GM21390 (cell line): ENCODE measurements at regions not wholly inside any gene's neighbourhood (a gene's known extent, or its start where the extent isn't known, plus 50 kb on each side); places are given as distances from the start of the nearest gene placed in this dataset.

Experiments
- ATAC-seq: cut with Tn5 transposase; IDR thresholded peaks from one replicate; pipeline ENCODE4 v1.9.1; 2021; ENCODE audit not compliant: unreplicated experiment

DNA sequence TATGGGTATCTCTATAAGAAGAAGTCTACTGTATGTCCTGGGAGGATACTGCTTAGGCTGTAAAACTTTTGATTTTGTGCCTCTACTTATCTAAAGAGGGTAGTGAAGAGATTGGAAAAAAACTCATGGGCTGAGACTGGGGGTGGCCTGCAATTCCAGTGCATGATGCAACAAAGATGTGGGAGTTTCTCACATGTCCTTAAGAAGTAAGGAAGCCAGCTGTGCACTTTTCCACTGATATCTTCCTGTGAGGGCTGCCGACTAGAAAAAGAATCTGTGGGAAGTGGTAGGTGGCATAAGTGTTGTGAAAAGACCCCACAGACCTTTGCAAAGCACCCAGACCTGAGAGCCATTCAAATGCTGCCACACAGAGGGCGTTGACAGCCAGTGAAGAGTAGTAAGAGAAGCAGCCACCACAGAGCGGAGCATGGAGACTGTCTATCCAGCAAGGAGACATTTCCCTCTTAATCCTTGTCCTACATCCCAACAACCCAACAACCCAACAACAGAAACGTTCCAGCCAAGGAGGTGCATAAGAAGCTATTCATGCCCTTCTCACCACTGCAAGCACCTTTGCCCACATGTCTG, 65.1 kb downstream of the PFDN4 start:
- no peak for ATAC-seq

- ATAC-seq, result no peak
Measured at GRCh38 chr20:54275359-54276111, 67.6 kb downstream of the PFDN4 start.

- no peak for ATAC-seq
Measured at GRCh38 chr20:54276577-54277169, 68.8 kb downstream of the PFDN4 start.

GRCh38 chr20:54278262-54278661, 70.4 kb downstream of the PFDN4 start:
- ATAC-seq, result no peak

DNA sequence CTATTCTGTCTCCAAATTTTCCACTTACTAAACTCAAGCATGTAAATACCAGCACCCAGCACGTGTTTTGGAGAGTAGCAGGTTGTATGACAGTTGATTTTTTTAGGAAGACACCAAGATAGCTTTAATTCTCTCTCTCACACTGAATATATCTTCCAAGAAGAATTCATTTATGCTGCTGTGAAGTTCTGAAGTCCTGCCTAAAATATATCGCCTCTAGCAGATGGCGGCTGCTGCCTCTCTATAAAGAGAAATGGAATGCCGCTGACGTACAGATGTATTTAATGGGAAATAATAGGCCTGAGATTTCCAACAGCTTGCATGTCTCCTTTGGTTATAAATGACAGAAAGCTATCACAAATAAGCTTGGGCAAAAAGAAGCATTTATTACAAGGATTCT, 74.7 kb downstream of the PFDN4 start:
- no peak for ATAC-seq

DNA sequence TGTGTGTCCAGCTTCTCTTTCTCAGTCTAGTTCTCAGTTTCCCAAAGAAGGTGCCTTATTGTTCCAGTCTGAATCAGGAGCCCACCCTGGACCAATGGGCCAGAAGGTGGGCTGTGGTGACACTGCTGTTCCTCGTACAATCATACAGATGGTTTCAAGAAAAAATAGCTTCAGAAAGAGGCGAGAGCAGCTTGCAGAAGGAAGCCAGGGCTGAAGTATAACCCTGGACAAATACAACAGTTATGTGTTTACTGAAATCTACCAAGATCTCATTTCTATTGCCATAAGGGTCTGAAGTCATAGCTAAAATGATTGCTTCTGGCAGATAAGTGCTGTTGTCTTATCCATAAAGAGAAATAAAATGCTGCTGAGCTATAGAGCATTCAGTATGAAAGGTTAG, 75.4 kb downstream of the PFDN4 start:
- no peak for ATAC-seq

DNA sequence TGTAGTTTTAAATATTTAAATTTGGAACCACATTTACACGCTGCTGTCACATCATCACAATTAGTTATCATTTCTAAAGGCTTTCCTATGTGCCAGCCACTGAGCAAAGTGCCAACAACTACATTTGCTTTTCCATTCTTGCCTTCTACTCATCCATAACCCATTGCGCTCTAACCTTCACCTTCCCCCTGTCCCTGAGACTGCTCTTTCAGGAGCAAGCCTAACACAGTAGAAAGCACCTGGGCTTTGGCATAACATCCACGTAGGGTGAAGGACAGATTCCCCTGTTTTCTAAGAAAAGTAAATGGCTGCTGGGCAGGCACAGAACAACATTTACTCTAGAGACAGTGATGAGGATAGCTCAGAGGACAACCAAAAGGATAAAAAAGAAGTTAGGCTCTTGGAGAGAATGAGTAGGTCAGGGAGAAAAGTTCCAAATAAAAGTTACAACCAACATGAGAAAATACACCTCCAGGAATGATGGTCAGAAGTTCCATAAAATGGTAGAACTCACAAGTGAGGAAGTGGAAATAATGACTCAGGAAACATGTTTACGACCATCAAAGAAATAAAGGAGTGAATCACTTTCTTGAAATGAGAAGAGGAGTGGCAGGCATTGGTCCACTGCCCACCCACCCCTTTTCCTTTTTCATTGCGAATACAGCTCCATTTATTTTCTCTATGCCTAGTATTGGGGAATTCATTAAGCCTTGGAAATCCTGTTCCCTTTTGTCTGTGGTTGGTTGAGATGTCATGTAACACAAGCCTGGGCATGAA, 77.2 kb downstream of the PFDN4 start:
- no peak for ATAC-seq

- ATAC-seq, result no peak
Measured at GRCh38 chr20:54290636-54291035, 82.7 kb downstream of the PFDN4 start.

- ATAC-seq, result no peak
Measured at GRCh38 chr20:54291339-54292010, 83.6 kb downstream of the PFDN4 start.

DNA sequence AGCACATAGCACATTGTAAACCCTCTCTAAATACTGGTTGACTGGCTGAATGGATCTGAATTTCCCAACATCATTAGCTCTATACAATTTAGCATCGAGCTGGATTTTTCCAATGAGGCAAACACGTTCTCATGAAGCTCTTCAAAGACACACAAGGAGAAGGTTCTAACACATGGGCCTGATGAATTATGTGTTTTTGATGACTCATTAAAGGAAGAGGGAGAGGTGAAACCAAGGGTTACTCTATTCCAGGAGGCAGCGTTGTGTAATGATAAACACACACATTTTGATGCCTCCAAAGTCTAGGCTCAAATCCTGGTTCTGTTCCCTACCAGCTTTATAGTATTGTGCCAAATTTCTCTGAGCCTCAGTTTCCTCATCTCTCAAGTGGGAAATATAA, 84.3 kb downstream of the PFDN4 start:
- no peak for ATAC-seq

DNA sequence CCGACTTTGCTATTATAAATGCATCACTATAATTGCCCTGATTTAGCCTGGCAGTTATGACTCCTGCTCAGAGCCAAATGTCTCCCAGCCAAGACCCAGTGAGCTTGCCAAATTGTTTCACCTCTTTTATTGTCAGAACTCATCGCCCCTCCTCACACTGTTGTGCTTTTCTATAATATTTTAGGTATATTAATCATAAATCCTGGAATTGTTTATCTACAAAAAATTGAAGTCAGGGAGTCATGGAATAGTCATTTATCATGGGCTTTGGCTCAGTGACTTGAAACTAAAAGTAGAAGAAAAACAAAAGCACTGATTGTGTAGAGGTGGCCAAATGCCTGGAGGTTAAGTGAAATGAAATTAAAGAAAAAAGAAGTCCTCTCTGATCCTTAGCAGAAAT, 85.6 kb downstream of the PFDN4 start:
- no peak for ATAC-seq

- ATAC-seq, result no peak
Measured at GRCh38 chr20:54294094-54294493, 86.2 kb downstream of the PFDN4 start.

DNA sequence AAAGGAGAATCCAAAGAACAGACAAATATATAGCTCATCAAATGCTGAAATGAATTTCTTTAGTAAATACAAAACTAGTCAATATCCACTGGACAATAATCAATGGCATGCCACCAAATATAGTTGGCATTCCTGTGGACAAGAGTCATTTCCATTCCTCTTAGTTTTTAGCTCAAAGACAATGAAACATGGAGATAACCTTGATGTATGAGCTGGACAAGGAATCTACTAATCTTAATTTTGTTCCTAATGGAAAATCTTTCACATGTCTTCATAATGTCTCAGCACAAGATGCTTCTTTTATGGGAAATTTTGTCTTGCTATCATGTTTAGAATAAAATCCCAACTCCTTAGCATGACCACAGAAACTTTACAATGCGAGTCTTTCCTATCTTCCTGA, 87.8 kb downstream of the PFDN4 start:
- ATAC-seq, result no peak

GRCh38 chr20:54305421-54305820, 97.5 kb downstream of the PFDN4 start:
- ATAC-seq, result no peak

DNA sequence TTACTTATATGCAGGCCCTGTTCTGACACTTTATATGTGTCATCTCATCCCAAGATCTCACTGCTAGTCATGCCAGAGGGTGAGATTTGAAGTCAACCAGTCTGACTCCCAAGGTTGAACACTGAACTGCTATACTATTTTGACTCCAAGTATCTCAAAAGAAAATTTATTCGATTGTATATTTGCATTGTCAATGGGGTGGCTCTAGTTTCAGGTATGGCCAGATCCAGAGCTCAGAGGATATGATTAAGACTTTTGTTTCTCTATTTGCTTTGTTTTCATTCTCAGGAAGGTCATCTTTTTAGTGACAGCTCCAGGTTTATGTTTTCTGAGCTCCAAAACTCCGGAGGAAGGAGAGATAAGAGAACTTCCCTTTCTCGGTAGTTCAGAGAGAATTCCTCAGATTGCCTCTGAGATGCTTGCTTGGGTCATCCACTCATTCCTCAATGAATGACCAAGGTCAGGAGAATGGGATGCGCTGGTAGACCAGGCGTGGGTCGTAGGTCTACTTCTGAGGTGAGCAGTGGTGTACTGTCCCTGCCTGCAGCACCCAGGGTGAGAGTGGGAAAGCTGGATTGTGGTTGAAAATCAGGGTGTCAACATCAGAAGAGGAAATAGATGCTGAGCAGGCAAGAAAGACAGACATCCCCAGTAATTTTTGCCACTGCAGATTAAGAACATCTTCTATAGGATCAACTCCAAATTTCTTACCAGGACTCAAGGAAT, 99.3 kb downstream of the PFDN4 start:
- ATAC-seq, result no peak

DNA sequence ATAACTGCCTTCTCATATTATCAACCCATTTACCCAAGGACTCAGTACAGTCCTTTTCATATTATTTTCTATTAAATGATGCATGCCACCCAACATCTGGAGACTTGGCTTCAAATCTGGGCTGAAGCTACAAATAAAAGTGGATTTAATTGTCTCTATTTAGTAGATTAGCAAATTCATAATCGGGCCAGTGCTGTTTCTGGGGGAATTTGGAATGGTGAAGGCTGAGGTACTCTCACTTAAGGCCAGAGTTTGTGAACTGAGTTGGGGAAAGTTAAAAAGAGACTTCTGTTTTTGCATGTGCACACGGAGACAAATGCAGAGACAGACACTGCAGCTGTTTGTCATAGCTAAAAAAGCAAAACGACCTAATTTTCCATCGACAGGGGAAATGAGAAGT, 100.9 kb downstream of the PFDN4 start:
- no peak for ATAC-seq

- ATAC-seq, result no peak
Measured at GRCh38 chr20:54318892-54319291, 111.0 kb downstream of the PFDN4 start.

GRCh38 chr20:54320148-54320607, 112.3 kb downstream of the PFDN4 start:
- no peak for ATAC-seq

DNA sequence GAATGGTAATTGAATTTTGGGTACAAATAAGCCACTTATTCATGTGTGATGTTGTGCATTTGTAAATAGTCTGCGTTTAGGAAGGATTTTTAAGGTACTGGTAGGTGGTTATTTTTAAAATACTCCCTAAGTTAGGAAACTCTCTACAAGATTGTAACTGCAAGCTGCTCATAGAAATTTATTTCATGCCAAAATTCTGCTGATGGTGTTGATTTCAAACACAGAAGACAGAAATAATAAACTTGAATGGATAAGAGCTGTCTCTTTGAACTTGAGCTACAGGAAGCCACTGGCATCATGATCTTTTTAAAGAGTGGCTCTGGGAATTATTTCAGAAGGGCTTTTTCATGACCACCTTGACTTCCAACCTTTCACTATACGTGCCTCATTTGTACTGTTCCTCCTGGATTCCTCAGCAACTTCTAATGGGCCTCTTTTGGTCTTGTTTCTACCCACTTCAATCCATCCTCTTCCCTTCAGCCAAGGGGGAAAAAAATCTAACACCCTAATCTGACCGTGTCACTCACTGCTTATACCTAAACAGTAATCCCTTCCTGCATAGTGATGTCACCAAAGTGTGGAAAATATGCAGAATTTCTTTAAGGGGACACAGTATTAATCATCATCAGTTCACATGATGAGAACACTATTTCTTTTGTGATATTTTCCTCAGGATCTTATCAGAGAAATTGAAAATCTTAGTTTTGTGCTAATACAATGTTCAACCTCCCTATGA, 113.6 kb downstream of the PFDN4 start:
- ATAC-seq, result no peak

- ATAC-seq, result no peak
Measured at GRCh38 chr20:54323227-54323734, 115.4 kb downstream of the PFDN4 start.
